ENCODE measurements at regions not wholly inside any gene's neighbourhood (a gene's known extent, or its start where the extent isn't known, plus 50 kb on each side); places are given as distances from the start of the nearest gene placed in this dataset.

GRCh38 chr5:15249152-15249551 is 250.8 kb upstream of the FBXL7 start:
- no peak overlapping the region for H2AFZ ChIP-seq (ENCODE audit: low read depth, low read length)
- FAIRE-seq (no peak), DNase-seq (ENCODE audit: low read depth, low spot score) (peak; percentile 50)
- H3K4me3 ChIP-seq (replicated peaks in 1 of 3; ENCODE audit: insufficient read depth in 1 of 3, low read depth in 1 of 3, low read length in 3 of 3) = no peak overlapping the region
- H3K9me3 ChIP-seq (replicated peaks; ENCODE audit: control insufficient read depth, insufficient read depth, low read length) = no peaks in the 10 kb centered on the region
- H3K4me2 ChIP-seq (ENCODE audit: insufficient read depth, low read length) = peak overlapping the region; percentile 11
- H3K4me1 ChIP-seq (ENCODE audit: control insufficient read depth, extremely low read depth, insufficient read depth, low read length) = peaks cover 6% of the 10 kb centered on the region
- no peaks in the 10 kb centered on the region for H3K79me2 ChIP-seq (ENCODE audit: control insufficient read depth, insufficient read depth, low read length)
- H3K27ac ChIP-seq (ENCODE audit: insufficient read depth, low read depth, low read length) = no peak overlapping the region
- H4K20me1 ChIP-seq (replicated peaks; ENCODE audit: control insufficient read depth, extremely low read depth, insufficient read depth, low read length) = no peaks in the 10 kb centered on the region
- BruUV-seq (replicated peaks) = no TSS peak
- H3K27me3 ChIP-seq (ENCODE audit: control insufficient read depth in 2 of 2, insufficient read depth in 2 of 2, low read length in 2 of 2) = peaks cover 8 to 32% of the 10 kb centered on the region in 2 experiments
- dilution Hi-C loops (cut with MboI; ENCODE audit: extremely low pct_ligation_motif_present, low sequenced_read_pairs) = no loop called here
- intact Hi-C loops (cut with micrococcal nuclease) = no loop called here
- no peaks in the 10 kb centered on the region for H3K36me3 ChIP-seq (ENCODE audit: control insufficient read depth in 2 of 2, extremely low read depth in 1 of 2, insufficient read depth in 2 of 2, low read length in 2 of 2)
- no peak overlapping the region for H3K9ac ChIP-seq (replicated peaks; ENCODE audit: extremely low read depth, insufficient read depth, low read length)
- POLR2A ChIA-PET = no interaction called here
- no peaks in the 10 kb centered on the region for H3K9me1 ChIP-seq (replicated peaks; ENCODE audit: control insufficient read depth, extremely low read depth, insufficient read depth, low read length)
- TF ChIP-seq CTCF (IDR thresholded peaks at IDR 0.05; ENCODE audit: extremely low read depth in 1 of 2, insufficient read depth in 1 of 2, low read depth in 1 of 2, low read length in 2 of 2) (no peak), JUN (IDR thresholded peaks at IDR 0.05; ENCODE audit: borderline replicate concordance, insufficient read depth, insufficient read length, low read depth) (peak; percentile 11)
- CTCF ChIA-PET = no interaction called here

- DNase-seq (ENCODE audit: low read depth, low spot score) = no peak
- Histone ChIP-seq H3K79me2 (ENCODE audit: control insufficient read depth, insufficient read depth, low read length) (no peaks in the 10 kb centered on the region), H3K9ac (replicated peaks; ENCODE audit: extremely low read depth, insufficient read depth, low read length) (no peak overlapping the region), H2AFZ (ENCODE audit: low read depth, low read length) (no peak overlapping the region), H3K9me1 (replicated peaks; ENCODE audit: control insufficient read depth, extremely low read depth, insufficient read depth, low read length) (no peaks in the 10 kb centered on the region), H3K4me2 (ENCODE audit: insufficient read depth, low read length) (no peak overlapping the region), H3K4me3 (replicated peaks in 1 of 3; ENCODE audit: insufficient read depth in 1 of 3, low read depth in 1 of 3, low read length in 3 of 3) (no peak overlapping the region), H3K27ac (ENCODE audit: insufficient read depth, low read depth, low read length) (no peak overlapping the region), H3K9me3 (replicated peaks; ENCODE audit: control insufficient read depth, insufficient read depth, low read length) (no peaks in the 10 kb centered on the region), H3K36me3 (ENCODE audit: control insufficient read depth in 2 of 2, extremely low read depth in 1 of 2, insufficient read depth in 2 of 2, low read length in 2 of 2) (no peaks in the 10 kb centered on the region), H3K27me3 (ENCODE audit: control insufficient read depth in 2 of 2, insufficient read depth in 2 of 2, low read length in 2 of 2) (peaks cover 11 to 35% of the 10 kb centered on the region in 2 experiments), H3K4me1 (ENCODE audit: control insufficient read depth, extremely low read depth, insufficient read depth, low read length) (peaks cover 6% of the 10 kb centered on the region), H4K20me1 (replicated peaks; ENCODE audit: control insufficient read depth, extremely low read depth, insufficient read depth, low read length) (no peaks in the 10 kb centered on the region)
- FAIRE-seq = no peak
- ChIA-PET CTCF (no interaction called here), POLR2A (no interaction called here)
- TF ChIP-seq POLR2A (IDR thresholded peaks at IDR 0.05; ENCODE audit: low read depth, low read length) (no peak), MAX (IDR thresholded peaks at IDR 0.05; ENCODE audit: insufficient read depth, insufficient read length) (no peak), EZH2 (IDR thresholded peaks at IDR 0.05; ENCODE audit: borderline replicate concordance, low read depth, low read length, severe bottlenecking) (no peak), JUN (IDR thresholded peaks at IDR 0.05; ENCODE audit: borderline replicate concordance, insufficient read depth, insufficient read length, low read depth) (no peak), GATA2 (IDR thresholded peaks at IDR 0.05; ENCODE audit: insufficient read depth, insufficient read length, low read depth, low read length) (no peak), MYC (IDR thresholded peaks at IDR 0.05; ENCODE audit: low read depth, low read length) (no peak), FOS (IDR thresholded peaks at IDR 0.05; ENCODE audit: borderline replicate concordance, insufficient read depth, low read length) (no peak), POLR2AphosphoS5 (IDR thresholded peaks at IDR 0.05; ENCODE audit: insufficient read depth, low read depth, low read length) (no peak), CTCF (IDR thresholded peaks at IDR 0.05; ENCODE audit: extremely low read depth in 1 of 2, insufficient read depth in 1 of 2, low read depth in 1 of 2, low read length in 2 of 2) (no peak)
- no TSS peak for BruUV-seq (replicated peaks)
- intact Hi-C loops (cut with micrococcal nuclease) (no loop called here), dilution Hi-C loops (cut with MboI; ENCODE audit: extremely low pct_ligation_motif_present, low sequenced_read_pairs) (no loop called here)
Observed at GRCh38 chr5:15248731-15249130, 251.2 kb upstream of the FBXL7 start.

All from endothelial cell of umbilical vein (primary cell).